GM20431 (cell line): ENCODE measurements at regions not wholly inside any gene's neighbourhood (a gene's known extent, or its start where the extent isn't known, plus 50 kb on each side); places are given as distances from the start of the nearest gene placed in this dataset.
"Not testable (repeated sequence)": the region's sequence is repeated elsewhere in the genome, so short reads cannot be mapped to it uniquely, and the experiment has no call there.

Experiments used
- in situ Hi-C: fragments of 300-500 bp; cut with MseI, MboI; formaldehyde crosslinking; loops from one replicate; pipeline ENCODE4 v1.15.0; 2020; ENCODE audit warnings: low sequenced_read_pairs; ENCODE audit not compliant: unreplicated experiment

DNA sequence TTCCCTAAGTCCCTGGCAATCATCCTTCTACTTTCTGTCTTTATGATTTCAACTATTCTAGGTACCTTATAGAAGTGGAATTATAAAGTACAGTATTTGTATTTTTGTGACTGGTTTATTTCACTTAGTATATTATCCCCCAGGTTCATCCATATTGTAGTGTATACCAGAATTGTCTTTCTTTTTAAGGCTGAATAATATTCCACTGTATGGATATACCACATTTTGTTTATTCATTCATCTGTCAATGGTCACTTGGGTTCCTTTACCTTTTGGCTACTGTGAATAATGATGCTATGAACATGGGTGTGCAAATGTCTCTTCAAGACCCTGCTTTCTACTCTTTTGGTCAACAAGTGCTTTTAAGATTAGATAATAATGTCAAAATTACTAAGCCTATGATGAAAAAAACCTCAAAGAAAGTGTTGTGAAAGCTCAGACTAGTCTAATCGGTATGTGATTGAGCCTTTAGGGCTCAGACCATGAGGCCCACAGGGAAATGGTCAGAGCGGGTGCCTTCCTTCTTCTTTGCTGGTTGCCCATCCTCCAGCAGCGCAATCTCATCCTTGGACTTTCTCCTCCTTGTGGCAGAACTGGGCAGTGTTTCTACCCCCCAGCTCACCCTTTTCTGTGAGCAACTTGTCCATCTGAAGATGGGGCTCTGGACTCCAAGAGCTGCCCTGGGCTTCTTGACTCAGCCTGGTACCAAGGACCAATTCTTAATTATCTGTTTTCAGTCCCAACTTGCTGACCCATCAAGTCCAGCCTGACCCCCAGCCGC, 105.4 kb downstream of the TTC8 start:
- in situ Hi-C loops = no loop called here

DNA sequence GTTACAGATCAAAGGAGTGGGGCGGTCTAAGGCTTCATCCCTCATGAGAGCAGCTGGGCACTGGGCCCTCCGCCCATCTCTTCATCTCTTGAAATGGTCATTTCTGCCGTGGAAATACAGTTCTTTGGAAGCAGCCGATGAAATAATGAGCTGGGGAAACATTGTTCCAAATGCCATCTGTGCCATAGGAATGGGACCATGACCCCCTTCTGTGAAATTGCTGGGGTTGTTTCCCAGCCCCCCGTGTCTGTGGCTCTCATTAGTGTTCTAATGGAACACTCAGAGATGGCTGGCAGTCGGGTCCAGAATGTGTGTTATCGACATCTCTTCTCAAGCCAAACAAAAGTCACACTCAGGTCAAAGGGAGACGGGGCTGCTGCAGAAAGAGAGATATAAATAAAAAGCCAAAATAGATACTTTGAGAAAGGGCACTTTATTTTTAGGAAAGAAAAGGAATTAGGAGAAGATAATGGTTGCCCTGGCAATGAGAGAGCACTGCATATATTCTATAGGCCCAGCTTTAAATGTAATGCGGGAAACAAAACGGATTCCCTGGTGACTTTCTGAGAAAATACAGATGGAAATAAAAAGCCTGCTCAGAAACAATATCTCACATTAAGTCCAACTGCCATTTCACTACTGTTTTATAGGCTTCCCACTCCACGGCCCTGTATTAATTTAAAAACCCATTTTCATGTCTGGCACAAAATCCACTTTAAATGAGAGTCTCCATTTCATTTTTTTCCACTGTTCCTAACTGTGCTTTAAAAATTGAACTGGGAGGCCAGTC, 107.1 kb downstream of the TTC8 start:
- in situ Hi-C loops = no loop called here

DNA sequence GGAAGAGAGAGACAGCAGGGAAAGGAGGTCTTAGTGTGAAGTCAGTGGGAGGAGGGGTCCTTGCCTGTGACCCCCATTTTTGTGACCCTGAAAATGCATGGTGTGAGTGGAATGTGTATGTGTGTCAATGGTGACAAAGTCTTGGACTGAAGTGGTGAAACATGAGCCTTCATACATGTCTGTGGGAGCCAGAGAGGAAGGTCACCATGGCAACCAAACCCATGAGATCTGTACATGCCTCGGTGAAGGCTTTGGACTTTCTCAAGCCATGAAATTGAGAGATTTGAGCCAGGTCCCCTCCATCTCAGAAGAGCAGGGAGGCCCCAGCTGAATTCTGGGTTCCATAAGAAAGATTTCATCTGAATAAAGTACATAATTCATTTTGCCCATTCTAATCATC, 108.7 kb downstream of the TTC8 start:
- in situ Hi-C loops = no loop called here

DNA sequence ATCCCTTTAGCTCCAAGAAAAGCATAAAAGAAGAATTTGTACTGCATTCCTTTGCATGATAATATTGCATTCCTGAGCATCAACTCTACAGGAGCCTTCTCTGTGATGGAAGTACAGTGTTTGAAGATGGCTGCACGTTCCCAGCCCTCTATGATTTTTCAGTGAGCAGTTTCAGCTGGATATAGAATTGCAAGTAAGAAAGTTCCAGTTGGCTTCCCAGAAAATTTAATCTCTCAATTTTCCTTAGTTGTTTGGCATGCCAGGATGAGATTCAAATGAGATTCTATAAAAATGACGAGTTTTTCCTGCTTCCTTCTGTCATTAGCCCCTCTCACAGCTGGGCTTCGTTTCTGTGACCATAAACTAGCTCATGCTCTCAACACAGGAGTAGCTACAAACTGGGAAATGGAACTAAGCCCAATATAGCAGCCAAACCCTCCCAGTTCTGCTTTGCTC, 109.9 kb downstream of the TTC8 start:
- in situ Hi-C loops = no loop called here

DNA sequence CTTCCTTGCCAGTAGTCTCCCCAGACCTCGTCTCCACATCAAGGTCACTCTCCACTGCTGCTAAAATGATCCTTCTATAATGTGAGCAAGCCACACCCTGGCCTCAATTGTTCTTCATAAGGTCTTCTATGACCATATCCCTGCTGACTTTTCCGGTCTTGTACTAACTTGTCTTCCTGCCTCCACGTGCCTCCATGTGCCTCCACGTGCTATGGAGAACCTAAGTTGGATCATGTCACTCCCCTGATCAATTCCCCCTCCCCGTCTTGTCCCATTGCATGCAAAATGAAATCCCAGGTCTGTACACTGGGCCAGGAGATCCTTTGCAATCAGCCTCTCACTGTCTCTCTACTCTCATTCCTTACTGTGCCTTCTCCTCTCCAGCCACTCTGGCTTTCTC, 110.6 kb downstream of the TTC8 start:
- in situ Hi-C loops = no loop called here

DNA sequence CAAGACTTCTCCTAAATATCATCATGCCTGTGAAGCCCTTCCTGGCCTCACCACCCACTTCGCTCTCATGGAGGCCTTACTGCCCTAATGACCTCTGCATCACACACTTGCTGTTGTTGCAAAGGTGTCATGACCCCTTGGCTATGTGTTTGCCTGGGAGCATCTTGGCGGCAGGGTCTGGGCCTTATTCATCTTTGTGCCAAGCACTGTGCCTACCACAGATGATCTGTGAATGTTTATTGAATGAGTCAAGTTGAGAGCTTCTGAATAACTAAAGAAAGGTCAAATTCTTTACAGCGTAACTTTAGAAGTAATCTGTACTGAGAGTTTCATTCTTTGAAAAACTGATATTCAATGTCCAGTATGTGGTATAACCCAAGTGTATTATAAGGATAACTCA, 113.3 kb downstream of the TTC8 start:
- in situ Hi-C loops = no loop called here

DNA sequence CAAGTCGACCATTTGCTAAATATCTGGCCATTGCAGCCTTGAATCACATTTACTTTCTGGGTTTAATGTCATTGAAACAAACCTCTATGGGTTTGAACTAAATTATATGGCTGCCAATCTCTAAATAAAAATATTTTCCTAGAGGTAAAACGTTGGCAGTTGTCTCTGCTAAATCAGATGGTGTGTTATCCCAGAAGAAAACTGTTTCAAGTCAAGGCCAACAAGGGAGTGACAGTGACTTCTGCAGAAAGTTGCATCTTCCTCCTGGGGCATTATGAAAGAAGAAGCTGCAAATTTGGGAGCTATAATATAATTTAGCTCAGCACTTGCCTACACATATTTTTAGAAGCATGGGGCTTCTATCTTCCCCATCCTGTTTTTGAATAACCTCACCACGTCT, 116.2 kb downstream of the TTC8 start:
- in situ Hi-C loops = no loop called here

DNA sequence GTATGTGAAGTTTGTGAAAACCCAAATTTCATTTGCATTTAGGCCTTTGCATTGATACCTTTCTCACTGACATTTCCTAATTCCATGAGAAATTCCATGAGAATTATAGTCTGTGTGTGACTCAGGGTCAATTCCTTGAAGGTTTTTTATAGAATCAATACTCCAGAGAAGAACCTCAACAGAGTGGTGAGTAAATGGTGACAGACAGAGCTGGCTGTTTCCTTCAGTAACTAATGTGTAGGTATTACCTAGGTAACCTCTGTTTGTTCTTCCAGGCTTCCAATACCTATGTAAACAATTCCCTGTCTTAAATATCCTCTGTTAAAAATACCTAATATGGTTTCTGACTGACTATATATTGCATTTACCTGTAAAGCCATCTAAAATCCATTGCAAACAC, 117.0 kb downstream of the TTC8 start:
- in situ Hi-C loops = no loop called here

DNA sequence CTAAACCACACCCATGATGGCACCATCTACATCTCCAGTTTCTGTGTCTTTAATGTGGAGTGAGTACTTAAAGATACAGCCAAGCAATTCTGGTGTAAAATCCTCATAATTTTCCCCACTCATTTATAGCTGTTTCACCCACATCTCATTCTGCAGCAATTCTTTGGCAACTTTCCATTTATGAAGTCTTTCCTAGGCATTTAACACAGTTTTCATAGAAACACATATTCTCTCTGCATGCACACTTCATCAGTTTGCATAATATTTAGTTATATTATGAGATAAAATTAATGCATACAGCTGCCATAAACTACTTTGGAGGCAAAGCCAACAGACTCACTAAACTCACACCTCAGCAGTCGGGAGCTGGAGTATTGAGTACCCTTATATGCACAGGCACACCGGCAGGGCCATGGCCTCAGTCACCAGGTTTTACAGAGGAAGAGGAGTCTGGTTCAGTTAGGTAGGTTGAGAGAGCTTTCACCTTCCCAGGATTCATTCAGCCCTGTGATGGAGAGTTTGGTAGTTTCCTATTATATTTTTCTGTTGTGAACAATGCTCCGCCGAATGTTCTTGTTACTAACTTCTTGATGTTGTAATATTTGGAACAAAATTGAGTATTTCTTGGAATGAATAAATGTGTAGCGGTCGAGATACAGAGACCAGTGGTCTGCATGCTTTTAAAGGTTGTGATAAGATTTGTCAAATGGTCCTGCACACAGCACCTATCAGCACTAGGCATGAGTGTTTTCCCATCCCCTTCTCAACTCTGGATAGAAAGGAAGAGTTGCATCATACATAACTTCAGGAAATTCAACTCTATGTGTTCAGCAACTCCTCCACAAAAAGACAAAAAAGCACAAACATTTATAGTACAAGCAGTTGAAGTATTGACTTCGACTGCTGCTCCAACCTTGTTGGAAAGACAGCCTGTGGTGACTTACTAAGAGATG, 123.5 kb downstream of the TTC8 start:
- in situ Hi-C loops = no loop called here

DNA sequence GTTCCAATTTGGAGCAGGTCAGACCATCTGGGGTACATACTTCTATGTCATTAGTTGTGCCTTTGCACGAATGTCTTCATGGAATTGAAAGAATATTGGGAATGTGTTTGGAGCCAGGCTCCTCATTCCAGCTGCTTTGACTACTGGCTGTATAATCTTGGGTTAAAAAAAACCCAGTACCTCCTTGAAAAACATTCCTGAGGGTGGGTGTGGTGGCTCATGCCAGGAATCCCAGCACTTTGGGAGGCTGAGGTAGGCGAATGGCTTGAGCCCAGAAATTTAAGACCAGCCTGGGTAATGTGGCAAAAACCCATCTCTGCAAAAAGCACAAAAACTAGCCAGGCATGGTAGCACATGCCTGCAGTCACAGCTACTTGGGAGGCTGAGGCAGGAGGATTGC, 125.6 kb downstream of the TTC8 start:
- in situ Hi-C loops = no loop called here

DNA sequence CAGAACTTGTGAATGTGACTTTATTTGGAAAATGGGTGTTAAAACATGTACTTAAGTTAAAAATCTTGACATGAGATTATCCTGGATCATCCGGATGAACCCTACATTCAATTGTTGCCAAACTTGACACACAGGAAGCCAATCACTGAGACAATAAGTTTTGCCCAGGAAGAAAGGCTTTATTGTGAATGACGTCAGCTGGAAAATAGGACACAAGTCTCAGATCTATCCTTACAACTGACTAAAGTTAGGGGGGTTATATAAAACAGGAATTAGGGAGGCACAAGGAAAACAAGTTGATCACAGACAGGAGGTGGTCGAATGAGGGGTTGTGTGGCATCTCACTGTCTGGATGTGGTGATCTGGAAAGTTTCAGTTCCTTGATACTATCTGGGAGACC, 126.9 kb downstream of the TTC8 start:
- in situ Hi-C loops = no loop called here

DNA sequence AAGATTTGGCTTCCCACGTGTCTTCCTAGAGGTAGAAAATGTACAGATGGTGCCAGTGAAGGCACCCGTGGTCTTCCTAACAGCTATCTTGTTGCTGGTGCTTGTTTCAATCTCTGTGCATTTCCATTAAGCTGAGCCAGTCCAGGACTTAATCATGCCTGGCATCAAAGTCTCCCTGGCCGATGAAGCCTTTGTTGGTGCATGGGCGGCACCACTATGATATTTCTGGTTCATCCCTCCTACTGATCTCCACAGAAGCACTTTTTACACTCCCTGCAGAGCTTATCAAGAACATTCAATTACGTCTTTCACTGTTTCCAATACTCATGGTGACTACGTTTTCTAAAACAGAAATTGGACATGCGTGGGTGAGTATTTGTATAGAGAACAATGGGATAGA, 128.4 kb downstream of the TTC8 start:
- in situ Hi-C loops = no loop called here

DNA sequence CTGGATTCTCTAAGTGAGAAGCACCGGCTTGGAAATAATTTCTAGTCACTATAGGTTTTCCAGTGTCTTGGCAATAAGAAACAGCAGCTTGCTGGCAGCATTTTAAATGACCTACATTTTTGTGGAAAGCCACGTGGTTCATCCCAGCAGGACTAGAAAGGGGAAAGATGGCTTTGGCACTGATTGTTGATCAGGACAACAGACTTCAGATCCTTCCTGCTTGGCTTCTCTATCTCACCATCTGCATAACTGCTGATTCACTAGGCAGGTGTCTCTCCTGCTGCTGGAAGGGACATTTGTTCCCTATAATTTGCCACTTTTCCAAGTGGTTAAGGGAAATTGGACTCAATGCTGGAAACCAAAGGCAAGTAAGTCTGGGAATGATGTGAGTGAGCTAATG, 131.0 kb downstream of the TTC8 start:
- in situ Hi-C loops = no loop called here

DNA sequence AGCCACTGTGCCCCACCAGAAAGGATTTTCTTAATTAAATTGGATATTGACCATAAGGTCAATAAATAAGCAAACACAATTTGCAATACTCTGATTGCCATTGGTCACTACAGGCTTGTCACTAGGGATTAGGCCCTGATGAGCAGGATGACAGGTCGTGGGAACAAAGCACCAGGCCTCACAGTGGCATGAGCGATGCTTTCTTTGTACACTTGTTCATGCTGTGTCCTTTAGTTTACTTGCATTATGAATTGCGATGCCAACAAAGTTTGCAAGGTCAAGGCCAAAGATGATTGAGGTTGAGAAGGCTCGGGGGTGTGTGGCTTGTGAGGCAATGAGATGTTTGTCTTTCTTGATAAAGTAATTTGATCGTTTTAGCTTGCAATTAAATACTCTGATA, 136.0 kb downstream of the TTC8 start:
- in situ Hi-C loops = no loop called here

DNA sequence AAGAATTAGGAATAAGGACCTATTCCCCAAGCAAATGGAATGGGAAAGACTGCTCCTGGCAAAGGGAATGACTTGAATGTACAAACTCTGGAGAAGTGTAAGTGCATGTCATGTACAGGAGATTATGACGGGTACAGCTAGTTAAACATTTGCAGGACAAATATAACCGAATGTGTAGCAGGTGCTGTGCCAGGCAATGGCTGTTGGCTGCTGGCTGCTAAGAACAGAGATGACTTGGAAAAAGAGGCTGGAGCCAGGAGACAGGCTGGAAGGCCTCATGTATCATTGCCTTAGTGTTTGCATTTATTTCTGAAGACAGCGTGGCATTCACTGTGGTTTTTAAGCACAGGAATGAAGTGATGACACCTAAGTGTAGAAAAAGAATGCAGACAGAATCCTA, 136.8 kb downstream of the TTC8 start:
- in situ Hi-C loops = no loop called here

DNA sequence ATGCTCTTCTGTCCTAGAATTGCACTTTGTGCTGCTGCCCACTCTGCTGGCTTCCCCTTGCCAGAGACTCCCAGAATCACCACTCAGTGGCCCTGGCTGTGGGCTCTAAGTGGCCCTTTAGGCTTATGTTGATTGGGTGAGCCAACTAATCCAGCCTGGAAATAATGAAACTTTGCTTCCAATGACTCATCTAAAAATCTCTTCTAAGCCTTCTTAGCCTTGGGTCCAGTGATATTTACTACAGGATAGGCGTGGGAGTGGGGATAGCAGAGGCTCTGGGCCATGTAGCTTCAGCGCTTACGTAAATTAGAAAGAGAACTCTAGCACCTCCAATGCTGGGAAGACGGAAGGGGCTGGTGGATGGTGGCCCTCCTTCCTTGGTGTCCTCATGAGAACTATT, 137.9 kb downstream of the TTC8 start:
- in situ Hi-C loops = no loop called here

DNA sequence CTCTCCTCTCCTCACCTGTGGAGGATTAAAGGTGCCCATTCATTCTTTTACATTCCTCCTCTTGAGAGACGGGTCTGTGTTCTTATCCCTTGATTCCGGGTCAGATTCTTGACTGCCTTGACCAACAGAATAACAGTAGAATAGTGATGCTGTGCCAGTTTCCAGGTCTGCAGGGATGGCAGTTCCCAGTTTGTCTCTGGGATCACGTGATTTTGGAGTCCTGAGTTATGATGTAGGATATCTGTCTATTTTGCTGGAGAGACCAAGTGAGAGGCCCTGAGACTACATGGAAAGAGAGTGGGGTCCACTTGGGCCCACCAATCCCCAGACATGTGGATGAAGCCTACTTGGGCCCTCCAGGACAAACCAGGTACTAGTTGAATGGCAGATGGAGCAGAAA, 142.8 kb downstream of the TTC8 start:
- in situ Hi-C loops = no loop called here

DNA sequence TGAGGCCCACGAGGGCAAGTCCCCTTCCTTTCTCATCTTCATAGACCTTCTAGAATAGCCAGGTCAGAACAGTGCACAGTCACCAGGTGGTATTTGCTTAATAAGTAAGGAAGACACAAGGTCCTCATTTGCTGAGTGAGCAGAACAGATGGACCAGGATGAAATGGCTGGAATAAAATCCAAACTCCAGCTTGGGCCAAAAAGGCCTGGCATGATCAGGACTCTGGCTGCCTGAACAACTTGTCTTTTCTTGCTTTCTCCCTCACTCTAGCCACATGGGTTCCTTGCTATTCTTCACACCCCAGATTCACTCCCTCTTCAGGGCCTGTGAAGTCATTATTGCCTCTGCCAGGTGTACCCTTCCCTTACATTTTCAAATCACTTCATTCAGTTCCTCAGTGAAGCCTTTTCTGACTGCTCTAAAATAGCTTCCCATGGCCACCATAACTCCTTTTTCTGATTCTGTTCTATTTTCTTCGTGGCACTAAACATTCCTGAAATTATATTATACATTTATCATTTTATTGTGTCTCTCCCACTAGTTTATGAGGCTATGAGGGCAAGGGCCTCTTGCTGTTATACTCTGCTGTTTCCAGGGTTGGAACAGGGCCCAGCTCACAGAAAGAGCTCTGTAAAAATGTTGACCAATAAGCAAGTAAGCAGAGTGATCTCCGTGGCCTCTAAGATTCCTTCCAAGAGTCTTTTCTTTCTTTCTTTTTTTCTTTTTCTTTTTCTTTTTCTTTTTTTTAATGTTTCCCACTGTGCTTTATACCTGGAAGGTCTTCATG, 150.8 kb downstream of the TTC8 start:
- in situ Hi-C loops = no loop called here

DNA sequence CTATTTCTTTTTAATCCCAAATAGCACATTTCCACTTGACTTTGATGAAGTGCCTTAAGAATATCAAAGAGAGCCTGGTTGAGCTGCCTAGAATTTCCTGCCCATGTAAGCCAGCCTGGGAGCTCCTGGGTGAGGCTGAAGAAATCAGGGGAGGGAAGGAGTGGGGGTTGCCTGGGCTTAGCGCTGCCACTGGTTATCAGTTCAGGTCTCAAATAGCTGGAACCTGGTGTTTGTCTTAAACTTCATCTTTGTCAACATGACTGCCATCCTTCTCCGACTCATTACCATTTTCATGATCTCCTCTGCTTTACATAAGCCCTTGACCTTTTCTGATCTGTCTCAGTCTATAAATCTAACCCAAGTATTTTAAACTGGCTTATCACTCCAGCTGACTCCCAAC, 151.5 kb downstream of the TTC8 start:
- in situ Hi-C loops = no loop called here

DNA sequence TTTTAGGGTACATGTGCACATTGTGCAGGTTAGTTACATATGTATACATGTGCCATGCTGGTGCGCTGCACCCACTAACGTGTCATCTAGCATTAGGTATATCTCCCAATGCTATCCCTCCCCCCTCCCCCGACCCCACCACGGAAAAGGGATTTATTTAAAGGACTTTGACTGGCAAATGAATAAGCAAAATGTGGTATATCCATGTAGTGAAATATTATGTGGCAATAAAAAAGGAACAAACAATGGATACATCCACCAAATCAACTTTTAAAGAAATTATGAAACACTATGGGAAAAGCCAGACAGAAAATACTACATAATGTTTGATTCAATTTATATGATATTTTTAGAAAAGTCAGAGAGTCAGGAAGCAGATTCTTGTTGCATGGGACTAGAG, 156.5 kb downstream of the TTC8 start:
- in situ Hi-C loops = not testable (repeated sequence)
